D721Med (cell line): ENCODE measurements at regions not wholly inside any gene's neighbourhood (a gene's known extent, or its start where the extent isn't known, plus 50 kb on each side); places are given as distances from the start of the nearest gene placed in this dataset.

Experiments used
- DNase-seq: peaks from one replicate; pipeline ENCODE4 v3.0.0; 2011; ENCODE audit warnings: low spot score; ENCODE audit not compliant: insufficient read length
- FAIRE-seq: peaks from 2 replicates; lab custom pipeline; 2011; peaks lifted over from hg19 to GRCh38; lab: Jason Lieb, UNC
- TF ChIP-seq, protein P1 (sequence below): IDR thresholded peaks from 2 replicates; pipeline ENCODE4 v1.5.1; 2012; ENCODE audit warnings: mild to moderate bottlenecking, control low read depth; ENCODE audit not compliant: insufficient read depth; ENCODE audit errors: missing control alignments

DNA sequence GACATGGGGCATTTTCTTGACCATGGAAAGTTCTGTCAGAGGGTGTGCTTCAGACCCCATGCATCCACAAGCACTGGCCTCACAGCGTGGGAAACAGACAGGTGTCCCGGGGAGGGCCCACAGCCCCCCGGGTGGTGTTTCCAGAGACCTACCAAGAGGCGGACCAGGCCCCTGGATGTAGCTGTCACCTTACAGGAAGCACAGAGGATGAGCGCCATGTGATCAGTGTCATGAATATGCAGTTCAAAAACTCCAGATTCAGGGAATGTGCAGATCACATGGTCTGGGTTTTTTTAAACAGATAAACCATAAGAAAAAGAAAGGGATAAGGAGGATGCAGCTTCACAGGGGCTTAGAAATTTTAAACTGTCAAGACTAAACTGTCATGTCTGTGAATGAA is 61.0 kb upstream of the SPATA13 start:
- DNase-seq (no peak), FAIRE-seq (no peak)
- TF ChIP-seq, protein P1, sequence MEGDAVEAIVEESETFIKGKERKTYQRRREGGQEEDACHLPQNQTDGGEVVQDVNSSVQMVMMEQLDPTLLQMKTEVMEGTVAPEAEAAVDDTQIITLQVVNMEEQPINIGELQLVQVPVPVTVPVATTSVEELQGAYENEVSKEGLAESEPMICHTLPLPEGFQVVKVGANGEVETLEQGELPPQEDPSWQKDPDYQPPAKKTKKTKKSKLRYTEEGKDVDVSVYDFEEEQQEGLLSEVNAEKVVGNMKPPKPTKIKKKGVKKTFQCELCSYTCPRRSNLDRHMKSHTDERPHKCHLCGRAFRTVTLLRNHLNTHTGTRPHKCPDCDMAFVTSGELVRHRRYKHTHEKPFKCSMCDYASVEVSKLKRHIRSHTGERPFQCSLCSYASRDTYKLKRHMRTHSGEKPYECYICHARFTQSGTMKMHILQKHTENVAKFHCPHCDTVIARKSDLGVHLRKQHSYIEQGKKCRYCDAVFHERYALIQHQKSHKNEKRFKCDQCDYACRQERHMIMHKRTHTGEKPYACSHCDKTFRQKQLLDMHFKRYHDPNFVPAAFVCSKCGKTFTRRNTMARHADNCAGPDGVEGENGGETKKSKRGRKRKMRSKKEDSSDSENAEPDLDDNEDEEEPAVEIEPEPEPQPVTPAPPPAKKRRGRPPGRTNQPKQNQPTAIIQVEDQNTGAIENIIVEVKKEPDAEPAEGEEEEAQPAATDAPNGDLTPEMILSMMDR, result no peak

DNA sequence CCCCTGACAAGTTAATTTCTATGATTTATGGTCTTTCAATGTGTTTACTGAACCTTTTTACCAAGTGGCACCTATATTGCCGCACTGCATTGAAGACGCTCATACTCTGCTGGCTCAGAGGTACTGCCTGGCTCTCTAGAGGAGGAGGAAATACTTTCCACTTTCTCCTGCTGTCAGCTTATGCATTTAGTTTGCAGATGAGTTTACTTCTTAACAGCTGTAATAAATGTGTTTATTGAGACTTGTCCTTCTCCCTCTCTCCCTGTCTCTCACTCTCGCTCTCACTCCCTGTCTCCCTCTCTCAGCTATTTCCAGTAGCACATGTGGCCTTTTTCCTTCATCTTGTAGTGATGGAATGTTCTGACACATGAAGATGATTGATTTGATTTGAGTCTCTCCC is 60.3 kb upstream of the SPATA13 start:
- TF ChIP-seq, protein P1, result no peak
- no peak for FAIRE-seq
- no peak for DNase-seq

DNA sequence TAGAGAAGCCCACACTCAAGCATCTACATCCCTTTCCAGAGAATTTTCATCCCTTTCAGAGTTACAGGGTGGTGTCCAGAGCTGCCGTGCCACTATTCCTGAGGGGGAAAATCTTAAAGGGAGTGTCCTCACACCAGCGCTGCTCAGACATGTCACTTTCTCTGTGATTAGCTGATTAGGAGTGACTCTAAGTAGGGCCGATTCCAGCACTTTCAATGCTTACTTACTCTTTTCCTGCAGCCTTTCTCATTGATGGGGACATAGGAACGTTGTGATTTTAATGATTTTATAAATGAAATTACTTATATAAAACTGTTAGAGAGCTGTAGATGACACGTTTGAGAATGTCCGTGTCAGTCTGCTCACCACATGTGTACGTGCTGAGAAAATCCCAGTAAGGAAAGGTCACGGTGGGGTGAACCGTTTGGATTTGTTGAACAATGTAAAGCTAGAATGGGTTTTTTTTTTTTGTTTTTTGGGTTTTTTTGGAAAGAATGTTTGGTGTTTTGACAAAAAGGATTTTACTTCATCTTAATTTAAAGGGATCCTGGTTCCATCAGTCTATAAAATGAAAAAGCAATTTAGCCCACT is 56.6 kb upstream of the SPATA13 start:
- TF ChIP-seq, protein P1, result no peak
- DNase-seq (no peak), FAIRE-seq (no peak)

- TF ChIP-seq, protein P1, result no peak
- DNase-seq, result no peak
- FAIRE-seq, result no peak
Observed at GRCh38 chr13:24104723-24105122, 55.8 kb upstream of the SPATA13 start.

- no peak for FAIRE-seq
- TF ChIP-seq, protein P1, result no peak
- DNase-seq, result no peak
Observed at GRCh38 chr13:24106429-24106828, 54.1 kb upstream of the SPATA13 start.

GRCh38 chr13:24107955-24108614 is 52.4 kb upstream of the SPATA13 start:
- no peak for DNase-seq
- no peak for FAIRE-seq
- TF ChIP-seq, protein P1, result no peak

- DNase-seq (no peak), FAIRE-seq (no peak)
- TF ChIP-seq, protein P1, result no peak
Observed at GRCh38 chr13:24108615-24108965, 51.9 kb upstream of the SPATA13 start.
